Glutamatergic neuron (in vitro differentiated cells): ENCODE measurements at regions not wholly inside any gene's neighbourhood (a gene's known extent, or its start where the extent isn't known, plus 50 kb on each side); places are given as distances from the start of the nearest gene placed in this dataset.
A peak's percentile ranks its signal among the peaks of the same experiment; 100 is the strongest.

ENCODE experiments used
- DNase-seq: peaks from one replicate; pipeline ENCODE4 v3.0.0; 2022
- H3K27ac Mint-ChIP-seq: one replicate; pipeline ENCODE4 v1.8.0; 2020; ENCODE audit warnings: mild to moderate bottlenecking, mixed read lengths, inconsistent platforms; ENCODE audit not compliant: unreplicated experiment
- H3K27me3 Mint-ChIP-seq: one replicate; pipeline ENCODE4 v1.8.0; 2020; ENCODE audit warnings: mild to moderate bottlenecking, moderate library complexity, mixed read lengths, inconsistent platforms; ENCODE audit not compliant: unreplicated experiment
- H3K36me3 Mint-ChIP-seq: one replicate; pipeline ENCODE4 v1.8.0; 2020; ENCODE audit warnings: mild to moderate bottlenecking, mixed read lengths, inconsistent platforms; ENCODE audit not compliant: unreplicated experiment
- H3K4me1 Mint-ChIP-seq: one replicate; pipeline ENCODE4 v1.8.0; 2020; ENCODE audit warnings: mild to moderate bottlenecking, low read depth, mixed read lengths, inconsistent platforms; ENCODE audit not compliant: unreplicated experiment
- H3K4me3 Mint-ChIP-seq: one replicate; pipeline ENCODE4 v1.8.0; 2020; ENCODE audit warnings: mild to moderate bottlenecking, mixed read lengths, inconsistent platforms; ENCODE audit not compliant: unreplicated experiment
- H3K9me3 Mint-ChIP-seq: one replicate; pipeline ENCODE4 v1.8.0; 2020; ENCODE audit warnings: mild to moderate bottlenecking, moderate library complexity, mixed read lengths, inconsistent platforms; ENCODE audit not compliant: unreplicated experiment
- CTCF ChIP-seq: fragments of 200-600 bp; sonication (generic); IDR thresholded peaks from one replicate; pipeline ENCODE4 v1.5.0; 2021; ENCODE audit not compliant: partially characterized antibody, unreplicated experiment

DNA sequence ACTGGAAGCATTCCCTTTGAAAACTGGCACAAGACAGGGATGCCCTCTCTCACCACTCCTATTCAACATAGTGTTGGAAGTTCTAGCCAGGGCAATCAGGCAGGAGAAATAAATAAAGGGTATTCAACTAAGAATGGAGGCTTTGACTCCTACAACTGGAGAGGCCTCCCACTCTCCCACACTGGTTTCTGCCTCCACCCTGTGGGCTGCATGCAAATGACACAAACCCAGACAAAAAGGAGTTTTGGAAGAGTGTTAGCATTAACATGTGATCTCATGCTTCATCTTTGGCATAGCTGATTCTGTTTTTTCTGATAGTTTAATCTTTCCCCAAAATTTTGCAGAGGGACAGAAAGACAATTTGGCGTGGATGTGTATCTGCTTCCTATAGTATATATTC, 80.8 kb upstream of the IQCM start:
- Mint-ChIP-seq H3K4me3 (no peak overlapping the region), H3K27ac (no peak overlapping the region), H3K36me3 (no peaks in the 10 kb centered on the region), H3K9me3 (no peaks in the 10 kb centered on the region), H3K4me1 (no peaks in the 10 kb centered on the region), H3K27me3 (no peaks in the 10 kb centered on the region)
- no peak for TF ChIP-seq CTCF
- DNase-seq: peak; percentile 31

DNA sequence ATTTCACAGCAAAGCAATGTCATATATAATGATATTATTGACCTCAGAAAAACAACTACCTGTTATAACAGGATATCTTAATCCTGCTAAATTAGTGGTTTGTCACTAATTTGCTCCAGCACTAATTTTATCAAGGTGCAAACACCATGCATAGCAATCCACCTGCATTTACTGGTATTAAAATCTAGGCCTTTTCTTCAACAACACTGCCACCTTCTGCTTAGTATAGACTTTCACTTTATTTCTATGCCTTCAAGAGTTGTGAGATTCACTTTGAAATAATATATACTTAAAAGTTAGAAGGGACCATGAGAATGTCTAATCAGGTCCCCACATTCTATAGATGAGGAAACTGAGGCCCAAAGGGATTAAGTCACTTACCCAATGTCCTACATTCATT, 82.1 kb upstream of the IQCM start:
- H3K27me3 Mint-ChIP-seq: no peaks in the 10 kb centered on the region
- no peak for TF ChIP-seq CTCF
- no peaks in the 10 kb centered on the region for H3K36me3 Mint-ChIP-seq
- H3K27ac Mint-ChIP-seq: no peak overlapping the region
- DNase-seq: no peak
- no peaks in the 10 kb centered on the region for H3K9me3 Mint-ChIP-seq
- H3K4me3 Mint-ChIP-seq: no peak overlapping the region
- H3K4me1 Mint-ChIP-seq: peaks cover 2% of the 10 kb centered on the region

DNA sequence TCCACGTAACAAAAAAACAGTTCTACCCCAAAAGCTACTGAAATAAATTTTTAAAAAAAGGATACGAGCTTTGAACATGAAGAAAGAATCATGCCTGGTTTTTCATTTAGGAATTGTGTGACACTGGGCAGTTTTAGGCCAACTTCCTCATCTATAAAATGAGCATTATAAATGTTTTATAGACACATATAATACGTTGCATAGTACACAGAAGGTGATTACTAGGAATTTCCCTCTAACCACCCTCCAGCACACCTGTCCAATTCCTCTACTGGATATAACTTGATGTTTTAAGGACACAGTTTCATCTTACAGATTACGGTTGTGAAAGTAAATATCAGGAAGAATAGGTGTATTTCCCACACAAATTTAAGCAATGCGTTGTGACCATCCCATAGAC, 85.5 kb upstream of the IQCM start:
- no peak for DNase-seq
- no peak overlapping the region for H3K4me3 Mint-ChIP-seq
- no peak overlapping the region for H3K27ac Mint-ChIP-seq
- no peak for TF ChIP-seq CTCF
- peaks cover 2% of the 10 kb centered on the region for H3K4me1 Mint-ChIP-seq
- H3K27me3 Mint-ChIP-seq: no peaks in the 10 kb centered on the region
- no peaks in the 10 kb centered on the region for H3K36me3 Mint-ChIP-seq
- H3K9me3 Mint-ChIP-seq: no peaks in the 10 kb centered on the region

DNA sequence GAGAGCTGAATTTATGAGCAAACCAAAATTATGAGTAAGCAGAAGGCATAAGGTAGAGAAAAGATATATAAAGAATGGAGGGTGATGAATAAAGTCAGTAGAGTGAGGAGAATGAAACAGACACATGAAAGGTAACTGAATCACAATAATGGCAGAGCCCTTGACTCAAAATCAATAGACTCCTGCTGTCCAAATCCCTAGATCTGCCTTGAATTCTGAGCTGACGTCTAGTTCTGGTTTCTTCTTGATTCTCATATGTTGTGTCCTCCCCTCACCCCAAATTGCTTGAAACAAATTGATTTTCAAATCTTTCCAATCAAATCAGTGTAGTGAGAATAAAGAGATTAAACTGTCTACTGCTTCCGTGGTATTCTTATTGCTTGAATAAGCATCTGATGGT, 86.6 kb upstream of the IQCM start:
- no peak overlapping the region for H3K4me3 Mint-ChIP-seq
- no peaks in the 10 kb centered on the region for H3K27me3 Mint-ChIP-seq
- H3K27ac Mint-ChIP-seq: no peak overlapping the region
- DNase-seq: no peak
- no peaks in the 10 kb centered on the region for H3K9me3 Mint-ChIP-seq
- no peak for TF ChIP-seq CTCF
- H3K4me1 Mint-ChIP-seq: peaks cover 2% of the 10 kb centered on the region
- no peaks in the 10 kb centered on the region for H3K36me3 Mint-ChIP-seq

- TF ChIP-seq CTCF: no peak
- no peak overlapping the region for H3K4me3 Mint-ChIP-seq
- H3K4me1 Mint-ChIP-seq: no peaks in the 10 kb centered on the region
- no peaks in the 10 kb centered on the region for H3K9me3 Mint-ChIP-seq
- H3K27me3 Mint-ChIP-seq: no peaks in the 10 kb centered on the region
- H3K27ac Mint-ChIP-seq: no peak overlapping the region
- no peaks in the 10 kb centered on the region for H3K36me3 Mint-ChIP-seq
- no peak for DNase-seq
Observed at GRCh38 chr4:149910177-149910576, 94.5 kb upstream of the IQCM start.
